NB4 (cell line): ENCODE measurements at regions not wholly inside any gene's neighbourhood (a gene's known extent, or its start where the extent isn't known, plus 50 kb on each side); places are given as distances from the start of the nearest gene placed in this dataset.

Experiments
- DNase-seq: peaks from one replicate; pipeline ENCODE4 v3.0.0; 2010; ENCODE audit warnings: low read depth
- H3K4me3 ChIP-seq: one replicate; pipeline ENCODE4 v1.5.1; 2011; ENCODE audit warnings: mild to moderate bottlenecking, low read depth, low read length, moderate library complexity
- CTCF ChIP-seq: IDR thresholded peaks from one replicate; pipeline ENCODE4 v1.5.1; 2012; ENCODE audit warnings: low read depth, low read length
- MAX ChIP-seq: IDR thresholded peaks from 2 replicates; pipeline ENCODE4 v1.6.1; 2011; ENCODE audit warnings: low read depth, low read length
- MYC ChIP-seq: IDR thresholded peaks from 2 replicates; pipeline ENCODE4 v1.6.1; 2011; ENCODE audit warnings: low read depth, low read length
- POLR2A ChIP-seq: IDR thresholded peaks from 2 replicates; pipeline ENCODE4 v1.6.1; 2011; ENCODE audit warnings: mild to moderate bottlenecking; ENCODE audit not compliant: insufficient read length; ENCODE audit errors: extremely low read depth

- no peak for TF ChIP-seq POLR2A
- DNase-seq: no peak
- H3K4me3 ChIP-seq: no peak overlapping the region
Measured at GRCh38 chr16:16780588-16780987, 401.6 kb downstream of the NPIPA7 start.

- no peak for DNase-seq
- no peak for TF ChIP-seq MAX
- no peak for TF ChIP-seq CTCF
- no peak for TF ChIP-seq MYC
- TF ChIP-seq POLR2A: no peak
- no peak overlapping the region for H3K4me3 ChIP-seq
Measured at GRCh38 chr16:16782153-16782552, 403.2 kb downstream of the NPIPA7 start.

GRCh38 chr16:16788004-16788403 lies 409.1 kb downstream of the NPIPA7 start:
- TF ChIP-seq MYC (no peak), MAX (no peak), POLR2A (no peak), CTCF (no peak)

GRCh38 chr16:16790597-16790996 lies 411.7 kb downstream of the NPIPA7 start:
- no peak for TF ChIP-seq CTCF
- H3K4me3 ChIP-seq: no peak overlapping the region
- no peak for DNase-seq

More at GRCh38 chr16:16788004-16788403, 409.1 kb downstream of the NPIPA7 start:
- DNase-seq: no peak
- no peak overlapping the region for H3K4me3 ChIP-seq

GRCh38 chr16:16791051-16791450 lies 412.1 kb downstream of the NPIPA7 start:
- no peak for DNase-seq
- TF ChIP-seq MYC: no peak
- TF ChIP-seq CTCF: no peak
- TF ChIP-seq MAX: no peak
- TF ChIP-seq POLR2A: no peak
- no peak overlapping the region for H3K4me3 ChIP-seq

- H3K4me3 ChIP-seq: no peak overlapping the region
- peak; percentile 27 for DNase-seq
- no peak for TF ChIP-seq CTCF
- TF ChIP-seq POLR2A: no peak
- no peak for TF ChIP-seq MYC
- TF ChIP-seq MAX: no peak
Measured at GRCh38 chr16:16797239-16797638, 418.3 kb downstream of the NPIPA7 start.
